GM12878 (cell line): ENCODE measurements at regions not wholly inside any gene's neighbourhood (a gene's known extent, or its start where the extent isn't known, plus 50 kb on each side); places are given as distances from the start of the nearest gene placed in this dataset.

Experiments
- ATAC-seq: fragments of 200-7000 bp; cut with Tn5 transposase; 3 replicates; pipeline ENCODE4 v1.9.1; 2020; ENCODE audit warnings: mild to moderate bottlenecking, moderate library complexity
- BruUV-seq: library from RNA; stranded (reverse); fragments of 400-500 nt; replicated peaks from 2 replicates; lab custom pipeline; 2021; lab: Mats Ljungman, UMichigan
- CTCF ChIA-PET: fragments of 300-600 bp; sonication (Branson Sonifier 250); formaldehyde crosslinking; extraction: SDS; loops from one replicate; lab custom pipeline; 2021; ENCODE audit warnings: inconsistent platforms; lab: Yijun Ruan, JAX
- POLR2A ChIA-PET: fragments of 350-600 bp; formaldehyde crosslinking; extraction: SDS; loops from one replicate; lab custom pipeline; 2021; ENCODE audit warnings: inconsistent platforms; lab: Charles Lee
- RAD21 ChIA-PET: fragments of 300-600 bp; sonication (Branson Sonifier 250); formaldehyde crosslinking; loops from one replicate; lab custom pipeline; 2023; ENCODE audit warnings: antibody characterized with exemption; ENCODE audit not compliant: unreplicated experiment; lab: Charles Lee
- SMC1A ChIA-PET: fragments of 300-600 bp; sonication (Branson Sonifier 250); formaldehyde crosslinking; loops from one replicate; lab custom pipeline; 2023; ENCODE audit not compliant: unreplicated experiment, uncharacterized antibody; lab: Charles Lee
- DNase-seq: peaks from one replicate; pipeline ENCODE4 v3.0.0-alpha.2; 2011; ENCODE audit warnings: low read depth, low spot score
- FAIRE-seq: peaks from 3 replicates; lab custom pipeline; 2011; peaks lifted over from hg19 to GRCh38; lab: Jason Lieb, UNC
- H2AFZ ChIP-seq: 2 replicates; pipeline ENCODE4 v1.6.0; 2011; ENCODE audit warnings: low read depth, low read length, control low read depth; ENCODE audit not compliant: control insufficient read depth
- H3K27ac ChIP-seq: 2 replicates; pipeline ENCODE4 v1.5.1; 2011; ENCODE audit warnings: control low read depth; ENCODE audit not compliant: control insufficient read depth, insufficient read depth
- H3K27me3 ChIP-seq, 2 experiments: replicated peaks in 1 of 2; 2 replicates each; pipeline versions ENCODE4 v1.6.0 to v1.6.1; 2011; ENCODE audit warnings: low read length in 1 of 2; ENCODE audit not compliant: control insufficient read depth in 2 of 2, insufficient read depth in 2 of 2
- H3K36me3 ChIP-seq, 2 experiments: 2 replicates each; pipeline ENCODE4 v1.5.1; 2011; ENCODE audit warnings: low read length in 1 of 2; ENCODE audit not compliant: control insufficient read depth in 2 of 2, insufficient read depth in 2 of 2
- H3K4me1 ChIP-seq: 2 replicates; pipeline ENCODE4 v1.6.1; 2011; ENCODE audit warnings: mild to moderate bottlenecking, low read length, moderate library complexity, mixed read lengths; ENCODE audit not compliant: control insufficient read depth, insufficient read depth
- H3K4me2 ChIP-seq: 2 replicates; pipeline ENCODE4 v1.6.0; 2011; ENCODE audit warnings: control low read depth; ENCODE audit not compliant: control insufficient read depth, insufficient read depth
- H3K4me3 ChIP-seq: fragments of 200-600 bp; sonication (generic); 2 replicates; pipeline ENCODE4 v1.5.1; 2016
- H3K79me2 ChIP-seq: 2 replicates; pipeline ENCODE4 v1.6.0; 2011; ENCODE audit warnings: low read length; ENCODE audit not compliant: control insufficient read depth, insufficient read depth
- H3K9ac ChIP-seq: 2 replicates; pipeline ENCODE4 v1.8.0; 2011; ENCODE audit warnings: low read length, control low read depth, mixed read lengths; ENCODE audit not compliant: control insufficient read depth, insufficient read depth
- H3K9me3 ChIP-seq: replicated peaks from 3 replicates; pipeline ENCODE4 v1.5.1; 2011; ENCODE audit warnings: mild to moderate bottlenecking, low read length; ENCODE audit not compliant: control insufficient read depth, insufficient read depth
- H4K20me1 ChIP-seq: 2 replicates; pipeline ENCODE4 v1.6.0; 2011; ENCODE audit not compliant: control insufficient read depth, insufficient read depth
- BHLHE40 ChIP-seq, 2 experiments: fragments of 450-650 bp in 1 of 2; IDR thresholded peaks; 2 replicates each; pipeline ENCODE4 v1.6.1; 2011 to 2017; ENCODE audit warnings: low read depth in 2 of 2, borderline replicate concordance in 1 of 2, improper control_type of control experiment in 1 of 2, low read length in 1 of 2, mild to moderate bottlenecking in 1 of 2
- CHD2 ChIP-seq: IDR thresholded peaks from 2 replicates; pipeline ENCODE4 v1.6.1; 2011; ENCODE audit warnings: low read depth, low read length, improper control_type of control experiment, borderline replicate concordance
- PAX5 ChIP-seq: IDR thresholded peaks from 2 replicates; pipeline ENCODE4 v1.6.1; 2011; ENCODE audit warnings: low read depth, low read length, borderline replicate concordance
- PML ChIP-seq: IDR thresholded peaks from 2 replicates; pipeline ENCODE4 v1.6.1; 2012; ENCODE audit warnings: low read length, inconsistent platforms
- RAD21 ChIP-seq: IDR thresholded peaks from 2 replicates; pipeline ENCODE4 v1.6.1; 2011; ENCODE audit warnings: mild to moderate bottlenecking, low read depth, low read length, moderate library complexity; ENCODE audit not compliant: insufficient read depth
- RB1 ChIP-seq: fragments of 450-650 bp; formaldehyde crosslinking; IDR thresholded peaks from 2 replicates; pipeline ENCODE4 v1.6.1; 2017; ENCODE audit warnings: mild to moderate bottlenecking, borderline replicate concordance
- SPI1 ChIP-seq: IDR thresholded peaks from 2 replicates; pipeline ENCODE4 v1.6.1; 2011; ENCODE audit warnings: low read depth, mild to moderate bottlenecking, low read length, moderate library complexity, borderline replicate concordance; ENCODE audit not compliant: insufficient read depth
- TBL1XR1 ChIP-seq: IDR thresholded peaks from 2 replicates; pipeline ENCODE4 v1.6.1; 2012; ENCODE audit warnings: low read depth, low read length, improper control_type of control experiment
- TCF7 ChIP-seq: IDR thresholded peaks from 2 replicates; pipeline ENCODE4 v1.6.1; 2014; ENCODE audit warnings: antibody characterized with exemption, borderline replicate concordance
- ZNF207 ChIP-seq: fragments of 450-650 bp; IDR thresholded peaks from 2 replicates; pipeline ENCODE4 v1.6.1; 2014; ENCODE audit warnings: antibody characterized with exemption, mild to moderate bottlenecking, borderline replicate concordance
- ZNF24 ChIP-seq: fragments of 450-650 bp; IDR thresholded peaks from 2 replicates; pipeline ENCODE4 v1.6.1; 2017; ENCODE audit warnings: antibody characterized with exemption, mild to moderate bottlenecking
- WGBS: methylation state at CpG from one replicate; pipeline ENCODE4 v1.1.6; 2016; ENCODE audit warnings: low lambda C conversion rate; ENCODE audit not compliant: insufficient replicate concordance, insufficient coverage; ENCODE audit errors: missing lambda C conversion rate; 5-methylcytosine and 5-hydroxymethylcytosine counted together
- in situ Hi-C: fragments of 300-500 bp; cut with MboI; formaldehyde crosslinking; loops from 9 replicates; pipeline ENCODE4 v1.14.3; 2018; ENCODE audit warnings: mixed read lengths
- intact Hi-C: fragments of 100-400 bp; cut with micrococcal nuclease; formaldehyde crosslinking; loops from one replicate; pipeline ENCODE4 v1.14.2; 2022; ENCODE audit not compliant: unreplicated experiment
- TF ChIP-seq, protein P1 (sequence below): IDR thresholded peaks from 2 replicates; pipeline ENCODE4 v1.6.1; 2012; ENCODE audit warnings: low read depth, low read length, improper control_type of control experiment
- TF ChIP-seq, protein P2 (sequence below): fragments of 450-650 bp; formaldehyde crosslinking; IDR thresholded peaks from 2 replicates; pipeline ENCODE4 v1.4.0; 2020; ENCODE audit warnings: mild to moderate bottlenecking, moderate library complexity
- TF ChIP-seq, protein P3 (sequence below): IDR thresholded peaks from 2 replicates; pipeline ENCODE4 v1.6.1; 2011; ENCODE audit warnings: mild to moderate bottlenecking, low read depth, low read length, moderate library complexity; ENCODE audit not compliant: insufficient replicate concordance
- TF ChIP-seq, protein P4 (sequence below): IDR thresholded peaks from 2 replicates; pipeline ENCODE4 v1.6.1; 2011; ENCODE audit warnings: borderline replicate concordance, low read depth, mild to moderate bottlenecking, moderate library complexity, low read length; ENCODE audit not compliant: insufficient read depth, poor library complexity, severe bottlenecking
- TF ChIP-seq, protein P5 (sequence below): IDR thresholded peaks from 2 replicates; pipeline ENCODE4 v1.6.1; 2012; ENCODE audit warnings: low read depth, low read length, improper control_type of control experiment

DNA sequence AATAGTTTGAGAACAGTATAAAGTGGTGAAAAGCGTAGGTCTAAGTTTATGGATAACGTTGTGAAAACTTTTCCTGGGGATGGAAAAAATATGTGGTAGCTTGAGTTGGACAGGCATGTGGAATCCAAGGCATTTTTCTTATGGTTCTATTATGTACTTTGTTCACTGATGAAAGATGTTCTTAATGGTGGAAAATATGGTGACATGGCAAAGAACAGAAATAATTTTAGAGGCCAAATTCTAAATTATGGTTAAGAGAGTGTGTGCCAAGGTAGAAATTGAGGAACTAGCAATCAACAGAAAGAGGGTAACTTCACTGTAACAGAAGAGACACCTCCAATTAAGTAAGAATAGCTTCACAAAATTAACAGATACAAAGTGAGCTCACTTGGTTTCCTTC is 427.8 kb downstream of the SLC6A15 start:
- Histone ChIP-seq H3K4me1 (no peaks in the 10 kb centered on the region), H3K9me3 (no peaks in the 10 kb centered on the region), H4K20me1 (no peaks in the 10 kb centered on the region), H3K27me3 (no peaks in the 10 kb centered on the region), H3K9ac (no peak overlapping the region), H3K4me3 (no peak overlapping the region), H2AFZ (no peak overlapping the region), H3K4me2 (no peak overlapping the region), H3K79me2 (no peaks in the 10 kb centered on the region), H3K27ac (no peak overlapping the region), H3K36me3 (no peaks in the 10 kb centered on the region)
- BruUV-seq, result no TSS peak
- TF ChIP-seq ZNF207 (no peak), TCF7 (no peak), PML (no peak), CHD2 (no peak), TBL1XR1 (no peak), RAD21 (no peak), PAX5 (no peak), RB1 (no peak), SPI1 (no peak), BHLHE40 (IDR thresholded peaks at IDR 0.05; ENCODE audit: borderline replicate concordance in 1 of 2, low read depth in 2 of 2, low read length in 1 of 2) (no peak), ZNF24 (no peak)
- TF ChIP-seq, protein P1, sequence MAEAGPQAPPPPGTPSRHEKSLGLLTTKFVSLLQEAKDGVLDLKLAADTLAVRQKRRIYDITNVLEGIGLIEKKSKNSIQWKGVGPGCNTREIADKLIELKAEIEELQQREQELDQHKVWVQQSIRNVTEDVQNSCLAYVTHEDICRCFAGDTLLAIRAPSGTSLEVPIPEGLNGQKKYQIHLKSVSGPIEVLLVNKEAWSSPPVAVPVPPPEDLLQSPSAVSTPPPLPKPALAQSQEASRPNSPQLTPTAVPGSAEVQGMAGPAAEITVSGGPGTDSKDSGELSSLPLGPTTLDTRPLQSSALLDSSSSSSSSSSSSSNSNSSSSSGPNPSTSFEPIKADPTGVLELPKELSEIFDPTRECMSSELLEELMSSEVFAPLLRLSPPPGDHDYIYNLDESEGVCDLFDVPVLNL, result no peak
- TF ChIP-seq, protein P2, sequence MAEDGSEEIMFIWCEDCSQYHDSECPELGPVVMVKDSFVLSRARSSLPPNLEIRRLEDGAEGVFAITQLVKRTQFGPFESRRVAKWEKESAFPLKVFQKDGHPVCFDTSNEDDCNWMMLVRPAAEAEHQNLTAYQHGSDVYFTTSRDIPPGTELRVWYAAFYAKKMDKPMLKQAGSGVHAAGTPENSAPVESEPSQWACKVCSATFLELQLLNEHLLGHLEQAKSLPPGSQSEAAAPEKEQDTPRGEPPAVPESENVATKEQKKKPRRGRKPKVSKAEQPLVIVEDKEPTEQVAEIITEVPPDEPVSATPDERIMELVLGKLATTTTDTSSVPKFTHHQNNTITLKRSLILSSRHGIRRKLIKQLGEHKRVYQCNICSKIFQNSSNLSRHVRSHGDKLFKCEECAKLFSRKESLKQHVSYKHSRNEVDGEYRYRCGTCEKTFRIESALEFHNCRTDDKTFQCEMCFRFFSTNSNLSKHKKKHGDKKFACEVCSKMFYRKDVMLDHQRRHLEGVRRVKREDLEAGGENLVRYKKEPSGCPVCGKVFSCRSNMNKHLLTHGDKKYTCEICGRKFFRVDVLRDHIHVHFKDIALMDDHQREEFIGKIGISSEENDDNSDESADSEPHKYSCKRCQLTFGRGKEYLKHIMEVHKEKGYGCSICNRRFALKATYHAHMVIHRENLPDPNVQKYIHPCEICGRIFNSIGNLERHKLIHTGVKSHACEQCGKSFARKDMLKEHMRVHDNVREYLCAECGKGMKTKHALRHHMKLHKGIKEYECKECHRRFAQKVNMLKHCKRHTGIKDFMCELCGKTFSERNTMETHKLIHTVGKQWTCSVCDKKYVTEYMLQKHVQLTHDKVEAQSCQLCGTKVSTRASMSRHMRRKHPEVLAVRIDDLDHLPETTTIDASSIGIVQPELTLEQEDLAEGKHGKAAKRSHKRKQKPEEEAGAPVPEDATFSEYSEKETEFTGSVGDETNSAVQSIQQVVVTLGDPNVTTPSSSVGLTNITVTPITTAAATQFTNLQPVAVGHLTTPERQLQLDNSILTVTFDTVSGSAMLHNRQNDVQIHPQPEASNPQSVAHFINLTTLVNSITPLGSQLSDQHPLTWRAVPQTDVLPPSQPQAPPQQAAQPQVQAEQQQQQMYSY (CRISPR knock-in tag), result no peak
- TF ChIP-seq, protein P3, sequence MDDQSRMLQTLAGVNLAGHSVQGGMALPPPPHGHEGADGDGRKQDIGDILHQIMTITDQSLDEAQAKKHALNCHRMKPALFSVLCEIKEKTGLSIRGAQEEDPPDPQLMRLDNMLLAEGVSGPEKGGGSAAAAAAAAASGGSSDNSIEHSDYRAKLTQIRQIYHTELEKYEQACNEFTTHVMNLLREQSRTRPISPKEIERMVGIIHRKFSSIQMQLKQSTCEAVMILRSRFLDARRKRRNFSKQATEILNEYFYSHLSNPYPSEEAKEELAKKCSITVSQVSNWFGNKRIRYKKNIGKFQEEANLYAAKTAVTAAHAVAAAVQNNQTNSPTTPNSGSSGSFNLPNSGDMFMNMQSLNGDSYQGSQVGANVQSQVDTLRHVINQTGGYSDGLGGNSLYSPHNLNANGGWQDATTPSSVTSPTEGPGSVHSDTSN, result no peak
- TF ChIP-seq, protein P4, sequence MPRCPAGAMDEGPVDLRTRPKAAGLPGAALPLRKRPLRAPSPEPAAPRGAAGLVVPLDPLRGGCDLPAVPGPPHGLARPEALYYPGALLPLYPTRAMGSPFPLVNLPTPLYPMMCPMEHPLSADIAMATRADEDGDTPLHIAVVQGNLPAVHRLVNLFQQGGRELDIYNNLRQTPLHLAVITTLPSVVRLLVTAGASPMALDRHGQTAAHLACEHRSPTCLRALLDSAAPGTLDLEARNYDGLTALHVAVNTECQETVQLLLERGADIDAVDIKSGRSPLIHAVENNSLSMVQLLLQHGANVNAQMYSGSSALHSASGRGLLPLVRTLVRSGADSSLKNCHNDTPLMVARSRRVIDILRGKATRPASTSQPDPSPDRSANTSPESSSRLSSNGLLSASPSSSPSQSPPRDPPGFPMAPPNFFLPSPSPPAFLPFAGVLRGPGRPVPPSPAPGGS, result no peak
- TF ChIP-seq, protein P5, sequence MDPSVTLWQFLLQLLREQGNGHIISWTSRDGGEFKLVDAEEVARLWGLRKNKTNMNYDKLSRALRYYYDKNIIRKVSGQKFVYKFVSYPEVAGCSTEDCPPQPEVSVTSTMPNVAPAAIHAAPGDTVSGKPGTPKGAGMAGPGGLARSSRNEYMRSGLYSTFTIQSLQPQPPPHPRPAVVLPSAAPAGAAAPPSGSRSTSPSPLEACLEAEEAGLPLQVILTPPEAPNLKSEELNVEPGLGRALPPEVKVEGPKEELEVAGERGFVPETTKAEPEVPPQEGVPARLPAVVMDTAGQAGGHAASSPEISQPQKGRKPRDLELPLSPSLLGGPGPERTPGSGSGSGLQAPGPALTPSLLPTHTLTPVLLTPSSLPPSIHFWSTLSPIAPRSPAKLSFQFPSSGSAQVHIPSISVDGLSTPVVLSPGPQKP, result no peak
- no peak for FAIRE-seq
- in situ Hi-C loops, result no loop called here
- ChIA-PET SMC1A (interaction anchor here (0.9 kb wide), 1 partner anchor 13 kb away, joined by 4 read pairs; no protein-coding TSS in a partner anchor), RAD21 (no interaction called here), POLR2A (no interaction called here), CTCF (no interaction called here)
- DNase-seq, result no peak
- no peak for ATAC-seq
- WGBS, result 0% methylated on average over 2 of the region's 2 CpGs
- intact Hi-C loops, result no loop called here
